Activated T-cell treated with anti-CD3 and anti-CD28 coated beads, Interleukin-2, amount 50 U/mL, for 4 hours (primary cell): ENCODE measurements at regions not wholly inside any gene's neighbourhood (a gene's known extent, or its start where the extent isn't known, plus 50 kb on each side); places are given as distances from the start of the nearest gene placed in this dataset.

Source experiments
- ATAC-seq, 2 donors: fragments of 200-7000 bp; cut with Tn5 transposase; one replicate each; pipeline ENCODE4 v1.10.0; 2021
- DNase-seq: peaks from one replicate; pipeline ENCODE4 v3.0.0-alpha.2; 2020
- H3K27me3 Mint-ChIP-seq: one replicate; pipeline ENCODE4 v1.8.0; 2021; ENCODE audit warnings: low read depth, mixed read lengths
- H3K36me3 Mint-ChIP-seq: one replicate; pipeline ENCODE4 v1.8.0; 2022; ENCODE audit warnings: mixed read lengths; ENCODE audit not compliant: insufficient read depth
- H3K4me1 Mint-ChIP-seq: one replicate; pipeline ENCODE4 v1.8.0; 2021; ENCODE audit warnings: low read depth, mixed read lengths
- H3K4me3 Mint-ChIP-seq: one replicate; pipeline ENCODE4 v1.8.0; 2021; ENCODE audit warnings: mild to moderate bottlenecking, moderate library complexity, mixed read lengths
- H3K9me3 Mint-ChIP-seq: one replicate; pipeline ENCODE4 v1.8.0; 2021; ENCODE audit warnings: mixed read lengths

DNA sequence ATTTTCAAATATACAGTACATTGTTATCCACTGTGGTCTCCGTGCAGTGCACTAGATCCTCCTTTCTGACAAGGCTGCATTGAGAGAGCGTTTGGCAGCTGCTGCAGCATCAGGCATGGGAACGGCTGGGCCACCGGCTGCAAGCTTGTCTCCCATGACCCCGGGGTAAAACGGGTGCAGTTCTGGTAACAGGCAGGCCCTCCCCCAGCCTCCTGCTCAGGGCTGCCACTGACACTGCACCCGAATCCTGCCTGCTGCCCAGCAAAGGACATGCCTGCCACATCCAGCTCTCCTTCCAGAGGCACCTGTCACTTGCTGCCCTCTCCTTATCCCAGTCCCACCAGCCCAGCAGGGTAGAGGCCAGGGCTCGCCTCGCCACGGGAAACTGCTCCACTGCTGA, 124.5 kb upstream of the TMEM45B start:
- no peak overlapping the region for H3K4me3 Mint-ChIP-seq
- DNase-seq (no peak), ATAC-seq (no peak)
- H3K9me3 Mint-ChIP-seq: no peaks in the 10 kb centered on the region
- no peaks in the 10 kb centered on the region for H3K36me3 Mint-ChIP-seq
- H3K27me3 Mint-ChIP-seq: peaks cover 4% of the 10 kb centered on the region
- H3K4me1 Mint-ChIP-seq: peaks cover 7% of the 10 kb centered on the region

- Mint-ChIP-seq H3K4me3 (no peak overlapping the region), H3K27me3 (peaks cover 4% of the 10 kb centered on the region), H3K36me3 (no peaks in the 10 kb centered on the region), H3K4me1 (peaks cover 7% of the 10 kb centered on the region), H3K9me3 (no peaks in the 10 kb centered on the region)
- ATAC-seq (no peak), DNase-seq (no peak)
Measured at GRCh38 chr11:129694538-129694937, 121.1 kb upstream of the TMEM45B start.

DNA sequence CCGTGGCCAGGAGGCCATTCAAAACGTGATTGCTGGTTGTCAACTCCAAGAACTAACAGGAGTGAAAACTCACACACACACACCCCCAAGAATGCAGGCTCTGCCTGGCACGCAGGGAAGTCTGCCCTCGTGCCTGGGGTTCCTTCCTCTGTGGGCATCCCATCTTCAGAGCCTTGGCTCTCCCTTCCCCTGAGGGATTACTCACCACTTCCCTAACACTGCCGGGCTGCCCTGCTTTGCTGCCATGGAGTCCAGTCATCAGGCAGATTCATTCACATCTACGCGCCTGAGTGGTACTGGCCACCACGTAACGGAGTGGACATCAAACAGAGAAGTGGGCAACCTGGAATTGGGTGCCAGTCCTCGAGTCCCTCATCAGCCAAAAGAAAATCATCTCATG, 120.7 kb upstream of the TMEM45B start:
- no peak for ATAC-seq
- no peak overlapping the region for H3K4me3 Mint-ChIP-seq
- no peak for DNase-seq
- no peaks in the 10 kb centered on the region for H3K9me3 Mint-ChIP-seq
- no peaks in the 10 kb centered on the region for H3K36me3 Mint-ChIP-seq
- peaks cover 4% of the 10 kb centered on the region for H3K27me3 Mint-ChIP-seq
- peaks cover 7% of the 10 kb centered on the region for H3K4me1 Mint-ChIP-seq

DNA sequence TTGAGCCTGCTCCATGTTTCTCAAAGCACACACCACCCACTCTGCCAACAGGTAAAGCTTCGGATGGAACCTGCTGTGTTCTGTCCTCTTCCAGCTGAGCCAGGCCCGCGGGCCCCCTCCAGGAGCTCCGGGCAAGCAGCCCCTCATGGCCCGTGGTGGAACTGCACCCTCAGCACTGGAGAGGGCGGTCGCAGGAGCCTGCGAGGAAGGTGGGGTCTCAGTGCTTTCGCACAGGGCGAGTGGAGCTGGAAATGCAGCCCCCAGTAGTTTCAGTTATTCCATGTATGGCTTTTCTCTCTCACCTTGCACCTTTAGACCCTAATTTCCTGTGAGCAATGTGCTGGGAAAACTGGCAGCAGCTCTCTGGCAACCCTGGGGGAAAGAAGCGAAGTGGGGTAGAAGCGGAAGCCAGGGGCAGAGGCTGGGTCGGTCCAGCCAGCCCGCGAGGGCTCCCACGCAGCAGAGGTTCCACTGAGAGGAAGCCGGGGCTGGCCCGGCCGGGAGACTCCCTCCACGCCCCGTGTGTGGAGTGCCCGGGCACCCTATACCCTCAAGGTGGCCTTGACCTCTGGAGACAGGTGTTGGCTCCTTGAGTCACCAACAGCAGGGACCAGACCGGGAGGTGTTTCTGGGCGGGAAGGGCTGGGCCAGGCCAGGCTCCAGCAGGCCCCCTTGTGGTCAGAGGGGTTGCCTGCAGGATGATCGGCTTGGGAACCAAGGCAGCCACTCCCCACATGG, 119.9 kb upstream of the TMEM45B start:
- Mint-ChIP-seq H3K9me3 (no peaks in the 10 kb centered on the region), H3K4me3 (peak overlapping the region; percentile 83), H3K4me1 (peaks cover 7% of the 10 kb centered on the region), H3K27me3 (peaks cover 4% of the 10 kb centered on the region), H3K36me3 (no peaks in the 10 kb centered on the region)
- ATAC-seq (peak; percentile 94 to 96), DNase-seq (peak; percentile 52)

DNA sequence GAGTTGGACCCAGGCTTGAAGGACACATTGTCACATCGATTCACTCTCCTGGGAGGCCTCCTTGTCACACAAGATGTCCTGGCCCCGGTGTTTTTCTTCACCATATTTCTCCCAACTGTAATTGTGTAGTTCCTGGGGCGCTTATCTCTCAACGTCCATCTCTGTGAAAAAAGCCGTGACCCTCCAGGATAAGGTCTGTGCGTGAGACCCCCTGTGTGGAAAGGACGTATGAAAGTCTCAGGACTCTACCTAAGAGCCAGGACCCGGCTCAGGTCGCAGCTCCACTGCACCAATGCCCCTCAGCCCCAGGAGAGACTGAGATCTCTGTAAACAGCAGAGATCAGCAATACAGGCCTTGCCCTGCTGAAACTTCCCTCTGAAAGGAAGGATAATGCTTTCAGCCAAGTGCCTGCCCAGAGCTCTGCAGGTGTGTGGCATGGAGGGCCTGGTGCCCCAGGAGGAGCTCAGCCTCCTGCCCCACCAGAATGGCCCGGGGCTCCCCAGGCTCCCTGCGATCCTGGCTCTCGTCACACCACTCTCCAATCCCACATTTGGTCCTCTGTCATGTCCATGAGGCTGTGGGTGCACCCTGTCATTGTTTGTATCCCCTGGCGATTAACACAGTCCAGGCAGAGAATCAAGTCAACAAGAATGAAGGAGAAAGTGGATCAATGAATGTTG, 119.2 kb upstream of the TMEM45B start:
- H3K4me1 Mint-ChIP-seq: peaks cover 7% of the 10 kb centered on the region
- peaks cover 4% of the 10 kb centered on the region for H3K27me3 Mint-ChIP-seq
- no peaks in the 10 kb centered on the region for H3K36me3 Mint-ChIP-seq
- H3K4me3 Mint-ChIP-seq: peak overlapping the region; percentile 83
- no peak for DNase-seq
- no peak for ATAC-seq
- no peaks in the 10 kb centered on the region for H3K9me3 Mint-ChIP-seq

DNA sequence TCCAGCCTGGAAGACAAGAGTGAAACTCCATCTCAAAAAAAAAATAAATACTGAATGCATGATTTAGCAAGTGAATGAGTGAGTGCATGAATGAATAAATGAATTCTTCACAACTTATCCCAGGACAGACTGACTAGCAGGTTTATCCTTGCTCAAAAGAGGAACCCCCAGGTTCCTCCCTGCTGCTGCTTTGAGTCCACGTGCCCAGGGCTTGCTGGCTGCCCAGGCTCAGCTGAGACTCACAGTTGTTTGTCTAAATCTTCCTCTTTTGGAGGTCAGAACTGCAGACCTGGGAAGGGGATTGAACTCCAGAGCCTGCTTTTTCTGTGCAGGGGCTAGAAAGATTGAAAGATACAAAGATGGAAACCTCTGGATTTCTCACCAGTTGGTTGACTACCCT, 117.4 kb upstream of the TMEM45B start:
- peaks cover 7% of the 10 kb centered on the region for H3K4me1 Mint-ChIP-seq
- no peaks in the 10 kb centered on the region for H3K27me3 Mint-ChIP-seq
- ATAC-seq: no peak
- no peaks in the 10 kb centered on the region for H3K36me3 Mint-ChIP-seq
- H3K9me3 Mint-ChIP-seq: no peaks in the 10 kb centered on the region
- no peak overlapping the region for H3K4me3 Mint-ChIP-seq
- no peak for DNase-seq

- Mint-ChIP-seq H3K27me3 (no peaks in the 10 kb centered on the region), H3K4me3 (no peak overlapping the region), H3K36me3 (no peaks in the 10 kb centered on the region), H3K9me3 (no peaks in the 10 kb centered on the region), H3K4me1 (peaks cover 7% of the 10 kb centered on the region)
- ATAC-seq (no peak), DNase-seq (no peak)
Measured at GRCh38 chr11:129699711-129700304, 115.8 kb upstream of the TMEM45B start.

- no peak for ATAC-seq
- no peak overlapping the region for H3K4me3 Mint-ChIP-seq
Measured at GRCh38 chr11:129700701-129701100, 114.9 kb upstream of the TMEM45B start.

GRCh38 chr11:129701706-129702105, 113.9 kb upstream of the TMEM45B start:
- ATAC-seq: no peak
- no peak for DNase-seq
- H3K27me3 Mint-ChIP-seq: no peaks in the 10 kb centered on the region
- H3K4me1 Mint-ChIP-seq: no peaks in the 10 kb centered on the region
- no peaks in the 10 kb centered on the region for H3K9me3 Mint-ChIP-seq
- H3K36me3 Mint-ChIP-seq: no peaks in the 10 kb centered on the region
- H3K4me3 Mint-ChIP-seq: no peak overlapping the region

More at GRCh38 chr11:129700701-129701100, 114.9 kb upstream of the TMEM45B start:
- Mint-ChIP-seq H3K4me1 (peaks cover 3% of the 10 kb centered on the region), H3K36me3 (no peaks in the 10 kb centered on the region), H3K9me3 (no peaks in the 10 kb centered on the region), H3K27me3 (no peaks in the 10 kb centered on the region)
- no peak for DNase-seq

- no peaks in the 10 kb centered on the region for H3K36me3 Mint-ChIP-seq
- DNase-seq (no peak), ATAC-seq (no peak)
- no peaks in the 10 kb centered on the region for H3K4me1 Mint-ChIP-seq
- H3K27me3 Mint-ChIP-seq: no peaks in the 10 kb centered on the region
- H3K4me3 Mint-ChIP-seq: no peak overlapping the region
- no peaks in the 10 kb centered on the region for H3K9me3 Mint-ChIP-seq
Measured at GRCh38 chr11:129702410-129703398, 112.9 kb upstream of the TMEM45B start.

- Mint-ChIP-seq H3K4me1 (no peaks in the 10 kb centered on the region), H3K9me3 (no peaks in the 10 kb centered on the region), H3K27me3 (no peaks in the 10 kb centered on the region), H3K36me3 (no peaks in the 10 kb centered on the region), H3K4me3 (no peak overlapping the region)
- ATAC-seq (no peak), DNase-seq (no peak)
Measured at GRCh38 chr11:129703846-129704245, 111.8 kb upstream of the TMEM45B start.

DNA sequence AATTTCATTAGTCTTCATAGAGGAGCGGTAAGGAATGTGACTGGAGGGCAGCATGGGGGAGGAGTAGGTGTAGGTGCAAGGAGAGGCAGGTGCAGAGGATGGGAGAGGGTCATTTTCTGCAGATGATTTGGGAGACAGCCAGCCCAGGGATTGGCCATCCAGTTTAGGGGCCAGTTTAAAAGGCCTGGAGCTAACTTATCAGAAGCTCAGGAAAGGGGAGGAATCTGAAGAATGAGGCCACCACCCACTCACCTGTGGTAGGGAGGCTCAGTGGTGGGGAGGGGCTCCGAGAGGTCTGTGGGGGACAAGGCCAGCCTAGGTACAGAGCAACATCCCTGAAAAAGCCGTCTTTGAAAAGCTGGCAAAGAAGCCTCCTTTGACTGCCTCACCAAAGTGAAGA, 110.8 kb upstream of the TMEM45B start:
- Mint-ChIP-seq H3K4me1 (no peaks in the 10 kb centered on the region), H3K36me3 (no peaks in the 10 kb centered on the region), H3K9me3 (no peaks in the 10 kb centered on the region), H3K27me3 (no peaks in the 10 kb centered on the region), H3K4me3 (no peak overlapping the region)
- ATAC-seq (no peak), DNase-seq (no peak)

GRCh38 chr11:129705341-129705740, 110.3 kb upstream of the TMEM45B start:
- H3K4me3 Mint-ChIP-seq: no peak overlapping the region
- no peaks in the 10 kb centered on the region for H3K36me3 Mint-ChIP-seq
- no peak for ATAC-seq
- no peaks in the 10 kb centered on the region for H3K27me3 Mint-ChIP-seq
- H3K4me1 Mint-ChIP-seq: no peaks in the 10 kb centered on the region
- DNase-seq: no peak
- no peaks in the 10 kb centered on the region for H3K9me3 Mint-ChIP-seq

GRCh38 chr11:129705933-129706332, 109.7 kb upstream of the TMEM45B start:
- ATAC-seq (no peak), DNase-seq (no peak)
- no peaks in the 10 kb centered on the region for H3K27me3 Mint-ChIP-seq
- no peaks in the 10 kb centered on the region for H3K36me3 Mint-ChIP-seq
- H3K4me3 Mint-ChIP-seq: no peak overlapping the region
- no peaks in the 10 kb centered on the region for H3K9me3 Mint-ChIP-seq
- no peaks in the 10 kb centered on the region for H3K4me1 Mint-ChIP-seq
